ENCODE measurements at regions not wholly inside any gene's neighbourhood (a gene's known extent, or its start where the extent isn't known, plus 50 kb on each side); places are given as distances from the start of the nearest gene placed in this dataset.

GRCh38 chr4:169900241-169900845, 125.9 kb downstream of the MFAP3L start:
- CTCF ChIA-PET = interaction anchor here (0.8 kb wide), 1 partner anchor 89 kb away, joined by 4 read pairs; no protein-coding TSS in a partner anchor
- TF ChIP-seq FEZF1 (tag by site-specific recombination; IDR thresholded peaks at IDR 0.05) = no peak
- no peak for TF ChIP-seq ZIC2 (tag by site-specific recombination; IDR thresholded peaks at IDR 0.05)
- no peak for TF ChIP-seq ZNF169 (tag by site-specific recombination; IDR thresholded peaks at IDR 0.05)
- no peak for TF ChIP-seq ZNF174 (tag by site-specific recombination; IDR thresholded peaks at IDR 0.05)
- no peak for TF ChIP-seq PATZ1 (tag by site-specific recombination; IDR thresholded peaks at IDR 0.05)
- no peak for TF ChIP-seq PRDM1 (tag by site-specific recombination; IDR thresholded peaks at IDR 0.05)
- no peak for TF ChIP-seq BCL6B (tag by site-specific recombination; IDR thresholded peaks at IDR 0.05)
- TF ChIP-seq SALL2 (tag by site-specific recombination; IDR thresholded peaks at IDR 0.05; ENCODE audit: borderline replicate concordance) = no peak
- TF ChIP-seq MZF1 (tag by site-specific recombination; IDR thresholded peaks at IDR 0.05; ENCODE audit: borderline replicate concordance) = no peak
- no peak for TF ChIP-seq ZNF324 (tag by site-specific recombination; IDR thresholded peaks at IDR 0.05)
- no peak for TF ChIP-seq ZNF121 (tag by site-specific recombination; IDR thresholded peaks at IDR 0.05)
- POLR2A ChIA-PET = interaction anchor here (0.5 kb wide), 1 partner anchor 127 kb away, joined by 4 read pairs; no protein-coding TSS in a partner anchor
- Histone ChIP-seq H3K36me3 (ENCODE audit: control insufficient read depth in 2 of 2, insufficient read depth in 1 of 2, low read length in 2 of 2) (no peaks in the 10 kb centered on the region), H3K27ac (ENCODE audit: extremely low read depth, low read depth, low read length) (no peak overlapping the region), H3K4me3 (ENCODE audit: low read depth, low read length) (no peak overlapping the region), H3K9me3 (ENCODE audit: control insufficient read depth, insufficient read depth, low read depth, low read length) (no peaks in the 10 kb centered on the region), H3K4me1 (ENCODE audit: control insufficient read depth, insufficient read depth, low read length) (no peaks in the 10 kb centered on the region)

- ChIA-PET CTCF (no interaction called here), POLR2A (no interaction called here)
- TF ChIP-seq ZNF692 (tag by site-specific recombination; IDR thresholded peaks at IDR 0.05) = no peak
- TF ChIP-seq ZNF48 (tag by site-specific recombination; IDR thresholded peaks at IDR 0.05) = no peak
- no peak for TF ChIP-seq ZNF133 (tag by site-specific recombination; IDR thresholded peaks at IDR 0.05)
- no peak for TF ChIP-seq ZNF302 (tag by site-specific recombination; IDR thresholded peaks at IDR 0.05; ENCODE audit: low read depth)
- no peak for TF ChIP-seq MZF1 (tag by site-specific recombination; IDR thresholded peaks at IDR 0.05; ENCODE audit: borderline replicate concordance)
- no peak for TF ChIP-seq ZNF16 (tag by site-specific recombination; IDR thresholded peaks at IDR 0.05; ENCODE audit: low read depth)
- no peak for TF ChIP-seq ZNF214 (tag by site-specific recombination; IDR thresholded peaks at IDR 0.05; ENCODE audit: borderline replicate concordance)
- TF ChIP-seq ZBTB8A (tag by site-specific recombination; IDR thresholded peaks at IDR 0.05) = no peak
- TF ChIP-seq ZNF350 (tag by site-specific recombination; IDR thresholded peaks at IDR 0.05) = no peak
- no peak for TF ChIP-seq BCL6B (tag by site-specific recombination; IDR thresholded peaks at IDR 0.05)
- no peak for TF ChIP-seq ZNF777 (tag by site-specific recombination; IDR thresholded peaks at IDR 0.05; ENCODE audit: borderline replicate concordance)
- TF ChIP-seq ZBTB17 (tag by site-specific recombination; IDR thresholded peaks at IDR 0.05) = no peak
- TF ChIP-seq ZIC2 (tag by site-specific recombination; IDR thresholded peaks at IDR 0.05) = no peak
- TF ChIP-seq ZNF645 (tag by site-specific recombination; IDR thresholded peaks at IDR 0.05) = no peak
- no peak for TF ChIP-seq ZNF2 (tag by site-specific recombination; IDR thresholded peaks at IDR 0.05)
- no peaks in the 10 kb centered on the region for H3K36me3 ChIP-seq (ENCODE audit: control insufficient read depth in 2 of 2, insufficient read depth in 1 of 2, low read length in 2 of 2)
- H3K9me3 ChIP-seq (ENCODE audit: control insufficient read depth, insufficient read depth, low read depth, low read length) = no peaks in the 10 kb centered on the region
- H3K27ac ChIP-seq (ENCODE audit: extremely low read depth, low read depth, low read length) = no peak overlapping the region
- H3K4me3 ChIP-seq (ENCODE audit: low read depth, low read length) = no peak overlapping the region
- H3K4me1 ChIP-seq (ENCODE audit: control insufficient read depth, insufficient read depth, low read length) = no peaks in the 10 kb centered on the region
Observed at GRCh38 chr4:169899295-169899694, 126.9 kb downstream of the MFAP3L start.
